Glomerular visceral epithelial cell (primary cell): ENCODE measurements at regions not wholly inside any gene's neighbourhood (a gene's known extent, or its start where the extent isn't known, plus 50 kb on each side); places are given as distances from the start of the nearest gene placed in this dataset.
"Not testable (repeated sequence)": the region's sequence is repeated elsewhere in the genome, so short reads cannot be mapped to it uniquely, and the experiment has no call there.

Source experiments
- DNase-seq: peaks from one replicate; pipeline ENCODE4 v3.0.0-alpha.2; 2016; ENCODE audit errors: extremely low spot score

DNA sequence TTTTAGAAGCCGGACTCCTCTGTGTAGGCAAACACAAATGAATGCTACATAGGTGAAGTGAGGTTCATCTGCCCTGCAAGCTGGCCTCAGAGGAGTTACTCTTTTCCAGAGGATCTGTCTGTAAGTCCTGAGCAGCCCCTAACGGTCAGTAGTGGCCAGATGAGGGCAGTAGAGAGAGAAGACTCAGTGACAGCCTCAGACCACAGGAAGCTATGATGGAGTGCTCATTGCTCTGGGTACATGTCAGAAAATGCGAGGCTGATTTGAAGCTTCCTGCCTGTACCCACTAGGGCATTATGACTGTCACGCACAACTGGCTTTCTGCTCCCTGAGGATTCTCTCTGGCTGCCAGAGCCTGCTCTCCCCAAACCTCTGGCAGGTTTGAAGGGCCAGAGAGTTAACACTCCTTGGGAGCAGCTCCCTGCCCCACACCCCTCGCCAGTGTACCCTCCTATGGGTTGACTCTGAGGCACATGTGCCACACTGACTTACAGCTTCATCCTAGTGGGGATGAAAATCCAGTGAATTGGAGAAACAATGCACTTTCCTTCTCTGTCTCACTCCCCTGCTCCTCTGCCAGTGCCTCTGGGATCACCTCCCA lies 141.5 kb downstream of the GABRG2 start:
- DNase-seq, result no peak

DNA sequence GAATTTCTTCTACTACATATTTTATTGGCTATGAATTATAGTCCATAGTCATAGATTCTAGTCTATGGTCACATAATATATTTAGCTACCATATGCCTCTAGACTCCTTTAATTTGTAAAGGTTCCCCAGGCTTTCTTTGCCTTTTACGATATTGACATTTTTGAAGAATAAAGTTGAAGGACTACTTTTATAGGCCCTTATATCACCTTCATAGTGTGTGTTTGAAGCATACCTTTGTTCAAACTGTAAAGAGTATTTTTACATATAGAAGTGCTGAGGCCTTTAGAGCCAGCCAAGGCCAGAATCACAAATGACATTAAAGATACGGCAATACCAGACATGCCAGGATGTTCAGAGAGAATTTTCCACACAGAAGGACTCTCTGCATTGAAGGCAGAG lies 147.0 kb downstream of the GABRG2 start:
- DNase-seq, result no peak

- DNase-seq, result no peak
These were observed 149.5 kb downstream of the GABRG2 start for GRCh38 chr5:162217037-162217436.

DNA sequence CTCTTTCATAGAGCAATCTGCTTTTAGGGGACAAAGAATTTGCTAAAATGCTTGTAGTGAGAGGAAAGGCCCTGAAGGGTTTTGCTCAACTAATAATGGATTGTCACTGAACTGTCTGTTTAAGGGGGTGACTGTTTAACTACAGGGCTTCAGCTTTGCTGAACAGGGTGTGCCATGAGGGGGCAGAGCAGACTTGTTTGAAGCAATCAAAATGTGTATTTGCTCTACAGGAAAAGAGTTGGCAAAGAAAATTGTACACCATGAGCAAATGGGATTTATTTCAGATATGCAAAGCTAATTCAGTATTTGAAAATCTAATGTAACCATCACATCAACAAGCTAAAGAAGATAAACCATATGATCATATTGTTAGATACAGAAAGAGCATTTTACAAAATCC lies 154.3 kb downstream of the GABRG2 start:
- no peak for DNase-seq

GRCh38 chr5:162227075-162227474 lies 159.5 kb downstream of the GABRG2 start:
- no peak for DNase-seq

DNA sequence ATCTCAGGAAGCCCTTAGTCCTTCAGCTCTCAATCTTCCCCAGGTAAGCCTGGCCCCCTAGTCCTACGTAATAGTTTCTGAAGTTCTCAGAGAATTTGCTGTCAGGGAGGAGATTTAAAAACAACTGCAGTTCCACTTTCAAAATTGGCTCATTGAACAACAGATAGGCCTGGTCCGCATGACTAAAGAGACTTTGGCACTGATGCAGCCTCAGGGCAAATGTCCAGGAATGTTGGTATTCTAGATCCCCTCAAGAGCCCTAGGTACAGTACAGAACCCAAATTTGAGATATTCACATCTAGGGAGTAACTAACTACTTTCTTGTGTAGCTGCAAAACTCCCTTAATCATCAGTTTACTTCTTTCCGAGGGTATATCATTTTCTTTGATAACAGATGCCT lies 162.8 kb downstream of the GABRG2 start:
- DNase-seq, result no peak

DNA sequence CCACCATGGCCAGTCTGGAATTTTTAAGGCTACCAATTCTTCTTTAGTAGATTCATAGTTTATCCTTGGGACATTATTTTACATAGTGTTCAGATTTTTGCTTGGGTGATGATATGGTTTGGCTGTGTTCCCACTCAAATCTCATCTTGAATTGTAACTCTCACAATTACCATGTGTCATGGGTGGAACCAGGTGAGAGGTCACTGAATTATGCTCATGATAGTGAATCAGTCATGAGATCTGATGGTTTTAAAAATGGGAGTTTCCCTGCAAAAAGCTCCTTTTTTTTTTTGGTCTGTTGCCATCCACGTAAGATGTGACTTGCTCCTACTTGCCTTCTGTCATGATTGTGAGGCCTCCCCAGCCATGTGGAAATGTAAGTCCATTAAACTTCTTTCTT lies 163.9 kb downstream of the GABRG2 start:
- no peak for DNase-seq

DNA sequence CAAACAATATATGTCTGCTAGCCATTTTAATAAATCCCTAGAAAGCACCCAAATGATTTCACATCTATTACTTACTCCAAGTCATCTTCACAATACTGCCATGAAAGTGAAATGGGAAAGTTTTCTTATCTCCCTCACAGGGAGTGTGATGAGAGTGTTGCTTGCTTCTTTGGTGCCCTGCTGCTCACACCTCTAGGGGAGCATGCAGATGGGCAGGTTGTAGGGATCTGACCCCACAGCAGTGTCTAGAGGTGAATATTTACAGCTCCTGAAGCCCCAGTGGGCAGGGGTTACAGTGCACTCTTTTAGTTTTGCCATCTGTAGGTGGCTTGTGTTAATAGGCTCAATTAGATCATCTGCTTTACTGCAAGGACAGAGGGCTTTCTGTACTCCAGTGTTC lies 173.2 kb downstream of the GABRG2 start:
- no peak for DNase-seq

DNA sequence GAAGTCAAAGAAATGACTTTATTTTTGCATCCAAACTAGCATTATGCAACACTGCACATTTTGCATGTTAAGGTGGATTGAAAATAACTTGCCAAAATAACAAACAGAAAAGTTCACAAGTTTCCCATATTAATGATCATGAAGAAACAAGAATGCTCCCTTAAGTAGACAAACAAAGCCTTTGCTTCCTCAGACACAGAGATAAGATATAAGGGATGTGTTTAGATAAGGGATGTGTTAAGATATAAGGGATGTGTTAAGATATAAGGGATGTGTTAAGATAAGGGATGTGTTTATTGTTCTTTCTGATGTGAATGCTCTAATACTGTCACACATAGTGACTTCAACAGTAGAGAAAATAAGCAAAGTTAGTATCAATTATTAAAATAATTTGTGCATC lies 174.8 kb downstream of the GABRG2 start:
- no peak for DNase-seq

GRCh38 chr5:162243651-162244050 lies 176.1 kb downstream of the GABRG2 start:
- no peak for DNase-seq

DNA sequence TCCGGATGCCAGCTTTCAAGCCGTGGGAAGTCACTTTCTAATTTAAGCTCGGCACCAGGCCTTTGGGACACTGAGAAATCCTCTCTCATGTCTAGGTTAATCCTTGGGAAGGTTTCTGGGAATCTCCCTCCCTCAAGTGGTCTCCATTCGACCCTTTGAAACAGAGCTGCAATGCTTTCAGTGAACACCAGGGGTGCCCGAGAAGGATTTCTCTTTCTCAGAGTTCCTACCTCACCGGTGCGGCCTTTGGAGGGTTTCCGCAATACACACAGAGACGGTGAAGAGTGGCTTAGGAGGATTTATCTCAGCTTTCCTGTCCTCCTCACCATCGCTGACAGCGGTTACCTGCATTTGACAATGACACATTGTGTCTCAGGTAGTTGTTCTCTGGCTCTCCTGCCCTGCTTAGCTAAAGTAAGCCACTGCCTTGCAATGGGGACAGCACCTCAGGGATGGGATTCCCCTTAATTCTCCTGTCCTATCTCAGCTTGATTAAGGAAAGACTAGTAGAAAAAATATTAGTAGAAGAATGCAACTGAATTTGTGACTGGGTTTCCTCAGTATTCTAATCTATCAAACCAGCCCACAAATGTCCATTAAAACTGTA lies 180.6 kb downstream of the GABRG2 start:
- no peak for DNase-seq

GRCh38 chr5:162256711-162257110 lies 189.1 kb downstream of the GABRG2 start:
- no peak for DNase-seq

GRCh38 chr5:162268694-162269481 lies 201.3 kb downstream of the GABRG2 start:
- DNase-seq, result no peak

GRCh38 chr5:162272417-162272816 lies 204.8 kb downstream of the GABRG2 start:
- DNase-seq, result no peak

DNA sequence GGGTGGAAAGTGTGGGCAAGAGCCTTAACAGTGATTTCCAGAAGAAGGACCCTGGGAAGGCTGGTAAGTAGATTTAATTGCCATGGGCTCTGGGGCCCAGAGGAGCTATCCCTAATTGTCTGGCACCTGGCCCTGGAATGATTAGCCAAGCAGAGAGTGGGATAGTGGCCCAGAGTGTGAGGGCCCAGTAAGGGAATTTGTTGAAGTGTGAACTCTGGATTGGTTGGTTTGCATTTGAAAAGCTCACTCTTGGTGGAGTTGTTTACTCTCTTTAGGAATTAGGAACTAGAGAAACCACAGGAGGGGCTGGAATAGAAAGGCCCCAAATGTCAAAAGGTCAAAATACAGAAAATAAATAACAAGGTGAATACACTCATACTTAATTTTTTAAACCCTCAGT lies 207.1 kb downstream of the GABRG2 start:
- no peak for DNase-seq

- DNase-seq, result not testable (repeated sequence)
These were observed 207.8 kb downstream of the GABRG2 start for GRCh38 chr5:162275387-162275786.

- no peak for DNase-seq
These were observed 214.6 kb downstream of the GABRG2 start for GRCh38 chr5:162282191-162282590.

DNA sequence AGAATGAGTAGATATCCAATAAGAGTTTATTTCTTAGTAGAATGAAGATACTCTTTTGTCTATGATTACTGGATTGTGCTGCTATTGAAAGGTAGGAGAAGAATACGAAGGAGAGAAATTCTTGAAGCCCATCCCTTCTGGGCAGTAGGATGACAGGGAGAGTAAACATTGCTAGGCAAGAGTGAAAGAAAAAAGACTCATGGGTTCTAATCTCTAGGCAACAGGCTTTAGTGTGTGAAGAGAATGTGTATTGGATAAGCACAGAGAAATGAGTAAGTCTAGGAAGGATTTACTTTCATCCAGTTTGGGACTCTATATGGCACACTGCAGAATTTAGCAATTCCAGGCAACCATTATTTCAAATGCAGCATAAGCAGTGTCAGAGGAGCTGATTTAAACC lies 216.0 kb downstream of the GABRG2 start:
- DNase-seq, result no peak

DNA sequence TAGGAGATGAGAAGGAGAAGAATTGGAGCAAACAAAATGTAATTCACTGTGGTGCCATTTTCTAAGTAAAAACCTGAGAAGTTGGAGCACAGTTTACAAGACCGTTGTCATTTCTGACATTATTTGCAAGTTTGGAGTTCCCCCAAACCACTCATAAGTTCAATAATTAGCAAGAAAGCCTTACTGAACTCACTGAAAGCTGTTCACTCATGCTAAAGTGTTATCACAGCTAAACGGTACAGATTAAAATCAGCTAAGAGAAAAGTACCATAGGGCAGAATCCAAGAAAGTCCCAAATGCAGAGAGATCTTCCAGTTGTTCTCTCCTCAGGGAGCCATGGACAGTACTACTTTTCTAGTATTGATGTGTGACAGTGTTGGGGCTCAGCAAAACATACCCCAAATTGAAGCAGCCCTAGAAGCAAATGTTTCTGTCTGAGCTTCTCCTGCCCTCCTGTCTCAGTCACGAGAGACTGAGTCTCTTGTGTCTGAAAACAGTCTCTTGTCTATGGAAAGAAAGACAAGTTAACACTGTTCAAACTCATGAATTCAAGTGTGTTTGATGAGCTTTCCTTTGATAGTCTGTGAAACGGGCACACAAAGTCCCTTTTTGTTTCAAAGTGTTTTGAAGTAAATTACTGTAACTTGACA lies 221.2 kb downstream of the GABRG2 start:
- DNase-seq, result no peak

GRCh38 chr5:162289489-162289888 lies 221.9 kb downstream of the GABRG2 start:
- DNase-seq, result no peak

DNA sequence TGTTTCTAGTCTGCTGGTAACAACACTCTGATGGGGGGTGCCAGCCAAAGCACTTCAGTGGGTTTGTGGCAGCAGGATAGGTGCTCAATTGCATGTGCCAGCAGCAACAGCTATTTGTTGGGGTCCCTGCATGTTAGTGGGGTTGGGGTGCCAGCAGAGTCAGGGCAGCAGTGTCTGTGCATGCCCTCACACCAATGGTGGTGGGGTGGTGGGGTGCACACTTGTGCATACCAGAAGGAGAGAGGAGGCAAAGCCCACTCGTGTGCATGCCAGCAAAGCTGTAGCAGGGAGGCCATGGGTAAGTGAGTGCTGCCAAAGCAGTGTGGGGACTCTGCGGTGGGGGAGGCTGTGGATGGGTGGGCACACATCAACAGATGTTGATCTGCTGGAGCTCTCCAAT lies 232.2 kb downstream of the GABRG2 start:
- no peak for DNase-seq

GRCh38 chr5:162301356-162301755 lies 233.8 kb downstream of the GABRG2 start:
- no peak for DNase-seq

- no peak for DNase-seq
These were observed 255.9 kb downstream of the GABRG2 start for GRCh38 chr5:162323466-162323865.
